Ovary (tissue), 3 donors: ENCODE measurements at regions not wholly inside any gene's neighbourhood (a gene's known extent, or its start where the extent isn't known, plus 50 kb on each side); places are given as distances from the start of the nearest gene placed in this dataset.

Experiments used
- EP300 ChIP-seq: sonication (generic); formaldehyde crosslinking; IDR thresholded peaks from one replicate; pipeline ENCODE4 v1.6.1; 2017; ENCODE audit warnings: antibody characterized with exemption
- POLR2A ChIP-seq: fragments of 450-650 bp; IDR thresholded peaks from one replicate; pipeline ENCODE4 v1.6.1; 2017; ENCODE audit warnings: antibody characterized with exemption, mild to moderate bottlenecking, moderate library complexity
- TF ChIP-seq, protein P1 (sequence below), 3 donors: fragments of 450-650 bp in 2 of 3; fragments of 200-600 bp in 1 of 3; IDR thresholded peaks; one replicate each; pipeline versions ENCODE4 v1.5.1 to v1.8.0; 2016 to 2022; ENCODE audit warnings: antibody characterized with exemption in 3 of 3, mild to moderate bottlenecking in 1 of 3
- donor health status: DM: no; HTN: no; CAD: no.

DNA sequence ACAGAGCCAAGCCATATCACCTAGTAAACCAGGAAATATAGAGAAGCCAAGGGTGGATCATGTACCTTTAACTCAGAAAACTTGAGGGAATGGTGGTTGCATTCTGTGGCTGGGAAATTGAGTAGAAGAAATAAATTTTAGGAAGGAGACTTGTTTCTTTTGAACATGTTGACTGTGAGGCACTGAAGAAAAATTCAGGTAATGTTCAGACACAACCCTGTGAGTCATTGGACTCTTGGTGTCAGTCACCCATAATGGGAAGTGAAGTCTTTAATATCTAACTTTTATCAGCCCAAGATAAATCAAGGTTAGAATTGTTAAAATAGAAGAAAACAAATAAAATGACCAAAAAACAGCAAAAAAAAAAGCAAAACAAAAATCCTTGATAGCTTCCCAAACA, 98.8 kb upstream of the GRIK2 start:
- TF ChIP-seq, protein P1, sequence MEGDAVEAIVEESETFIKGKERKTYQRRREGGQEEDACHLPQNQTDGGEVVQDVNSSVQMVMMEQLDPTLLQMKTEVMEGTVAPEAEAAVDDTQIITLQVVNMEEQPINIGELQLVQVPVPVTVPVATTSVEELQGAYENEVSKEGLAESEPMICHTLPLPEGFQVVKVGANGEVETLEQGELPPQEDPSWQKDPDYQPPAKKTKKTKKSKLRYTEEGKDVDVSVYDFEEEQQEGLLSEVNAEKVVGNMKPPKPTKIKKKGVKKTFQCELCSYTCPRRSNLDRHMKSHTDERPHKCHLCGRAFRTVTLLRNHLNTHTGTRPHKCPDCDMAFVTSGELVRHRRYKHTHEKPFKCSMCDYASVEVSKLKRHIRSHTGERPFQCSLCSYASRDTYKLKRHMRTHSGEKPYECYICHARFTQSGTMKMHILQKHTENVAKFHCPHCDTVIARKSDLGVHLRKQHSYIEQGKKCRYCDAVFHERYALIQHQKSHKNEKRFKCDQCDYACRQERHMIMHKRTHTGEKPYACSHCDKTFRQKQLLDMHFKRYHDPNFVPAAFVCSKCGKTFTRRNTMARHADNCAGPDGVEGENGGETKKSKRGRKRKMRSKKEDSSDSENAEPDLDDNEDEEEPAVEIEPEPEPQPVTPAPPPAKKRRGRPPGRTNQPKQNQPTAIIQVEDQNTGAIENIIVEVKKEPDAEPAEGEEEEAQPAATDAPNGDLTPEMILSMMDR (IDR thresholded peaks at IDR 0.05): no peak
- TF ChIP-seq POLR2A (no peak), EP300 (no peak)
